Left lung (tissue), 4 donors: ENCODE measurements at regions not wholly inside any gene's neighbourhood (a gene's known extent, or its start where the extent isn't known, plus 50 kb on each side); places are given as distances from the start of the nearest gene placed in this dataset.

ENCODE experiments used
- ATAC-seq: fragments of 200-7000 bp; cut with Tn5 transposase; one replicate; pipeline ENCODE4 v1.9.1; 2020; ENCODE audit warnings: moderate library complexity
- DNase-seq, 4 donors: peaks; one replicate each; pipeline ENCODE4 v3.0.0-alpha.2; 2013 to 2020
- H3K27ac ChIP-seq, 2 donors: fragments of 200-600 bp; sonication (generic) in 1 of 2; one replicate each; pipeline versions ENCODE4 v1.5.0 to v1.8.0; 2020 to 2021
- H3K27me3 ChIP-seq, 2 donors: fragments of 200-600 bp; sonication (generic) in 1 of 2; one replicate each; pipeline versions ENCODE4 v1.5.0 to v1.8.0; 2020 to 2021
- H3K36me3 ChIP-seq, 2 donors: fragments of 200-600 bp; sonication (generic) in 1 of 2; one replicate each; pipeline versions ENCODE4 v1.5.0 to v1.8.0; 2020 to 2021
- H3K4me1 ChIP-seq, 2 donors: fragments of 200-600 bp; one replicate each; pipeline ENCODE4 v1.8.0; 2021
- H3K4me3 ChIP-seq, 2 donors: fragments of 200-600 bp; sonication (generic) in 1 of 2; one replicate each; pipeline versions ENCODE4 v1.5.0 to v1.8.0; 2020 to 2021; ENCODE audit warnings: mild to moderate bottlenecking in 1 of 2
- H3K9me3 ChIP-seq, 2 donors: fragments of 200-600 bp; sonication (generic) in 1 of 2; one replicate each; pipeline versions ENCODE4 v1.5.0 to v1.8.0; 2020 to 2021
- CTCF ChIP-seq, 2 donors: fragments of 200-600 bp; sonication (generic) in 1 of 2; IDR thresholded peaks; one replicate each; pipeline versions ENCODE4 v1.5.0 to v1.8.0; 2021; ENCODE audit warnings: antibody characterized with exemption in 2 of 2
- intact Hi-C, 2 donors: fragments of 100-400 bp; cut with DNase I; formaldehyde crosslinking; loops; one replicate each; pipeline versions ENCODE4 v1.11.2 to v1.14.2; 2022
- donor health status: DM: no; HTN: yes; CAD: no.
- donor health status: DM: no; HTN: no; CAD: no.

GRCh38 chr17:77372444-77373298, 231.9 kb downstream of the SEC14L1 start:
- Histone ChIP-seq H3K36me3 (no peaks in the 10 kb centered on the region), H3K27me3 (peaks cover 0 to 4% of the 10 kb centered on the region in 2 donors), H3K27ac (peak overlapping the region; percentile 87 to 92), H3K4me1 (peaks cover 55 to 82% of the 10 kb centered on the region in 2 donors), H3K9me3 (no peaks in the 10 kb centered on the region), H3K4me3 (peak overlapping the region; percentile 61 to 72)
- DNase-seq: peak; percentile 83 to 96 (median 92)
- intact Hi-C loops: no loop called here
- TF ChIP-seq CTCF (IDR thresholded peaks at IDR 0.05): no peak
- peak; percentile 54 for ATAC-seq

- ATAC-seq (peak; percentile 3), DNase-seq (peak in 1 of 4 donors; percentile 60)
- intact Hi-C loops: no loop called here
- Histone ChIP-seq H3K4me3 (peak overlapping the region; percentile 61 to 72), H3K27ac (peak overlapping the region; percentile 87 to 92), H3K36me3 (no peaks in the 10 kb centered on the region), H3K4me1 (peaks cover 63 to 91% of the 10 kb centered on the region in 2 donors), H3K9me3 (no peaks in the 10 kb centered on the region), H3K27me3 (peaks cover 0 to 4% of the 10 kb centered on the region in 2 donors)
- peak in 1 of 2 donors; percentile 0 for TF ChIP-seq CTCF (IDR thresholded peaks at IDR 0.05)
Measured at GRCh38 chr17:77373299-77374169, 232.8 kb downstream of the SEC14L1 start.

- Histone ChIP-seq H3K27ac (peak overlapping the region; percentile 87 to 92), H3K27me3 (peaks cover 0 to 4% of the 10 kb centered on the region in 2 donors), H3K4me1 (peaks cover 63 to 99% of the 10 kb centered on the region in 2 donors), H3K9me3 (no peaks in the 10 kb centered on the region), H3K4me3 (peak overlapping the region; percentile 61 to 72), H3K36me3 (no peaks in the 10 kb centered on the region)
- DNase-seq: peak; percentile 72 to 92 (median 88)
- TF ChIP-seq CTCF (IDR thresholded peaks at IDR 0.05): no peak
- peak; percentile 69 for ATAC-seq
- intact Hi-C loops: no loop called here
Measured at GRCh38 chr17:77374170-77374936, 233.6 kb downstream of the SEC14L1 start.

- peak overlapping the region; percentile 61 to 72 for H3K4me3 ChIP-seq
- H3K27ac ChIP-seq: peak overlapping the region; percentile 87 to 92
- peaks cover 63 to 95% of the 10 kb centered on the region in 2 donors for H3K4me1 ChIP-seq
- TF ChIP-seq CTCF (IDR thresholded peaks at IDR 0.05): no peak
- intact Hi-C loops: no loop called here
- H3K9me3 ChIP-seq: no peaks in the 10 kb centered on the region
- H3K36me3 ChIP-seq: no peaks in the 10 kb centered on the region
- ATAC-seq (peak; percentile 29), DNase-seq (peak in 2 of 4 donors; percentile 67 to 78)
- H3K27me3 ChIP-seq: peaks cover 0 to 4% of the 10 kb centered on the region in 2 donors
Measured at GRCh38 chr17:77375108-77375916, 234.5 kb downstream of the SEC14L1 start.
